Erythroblast (primary cell): ENCODE measurements at regions not wholly inside any gene's neighbourhood (a gene's known extent, or its start where the extent isn't known, plus 50 kb on each side); places are given as distances from the start of the nearest gene placed in this dataset.

Source experiments
- GATA1 ChIP-seq: IDR thresholded peaks from 2 replicates; pipeline ENCODE4 v1.6.1; 2011; ENCODE audit warnings: low read depth, mild to moderate bottlenecking, control low read depth, low read length, moderate library complexity
- POLR2A ChIP-seq: IDR thresholded peaks from 2 replicates; pipeline ENCODE4 v1.6.1; 2011; ENCODE audit warnings: mild to moderate bottlenecking, low read length

DNA sequence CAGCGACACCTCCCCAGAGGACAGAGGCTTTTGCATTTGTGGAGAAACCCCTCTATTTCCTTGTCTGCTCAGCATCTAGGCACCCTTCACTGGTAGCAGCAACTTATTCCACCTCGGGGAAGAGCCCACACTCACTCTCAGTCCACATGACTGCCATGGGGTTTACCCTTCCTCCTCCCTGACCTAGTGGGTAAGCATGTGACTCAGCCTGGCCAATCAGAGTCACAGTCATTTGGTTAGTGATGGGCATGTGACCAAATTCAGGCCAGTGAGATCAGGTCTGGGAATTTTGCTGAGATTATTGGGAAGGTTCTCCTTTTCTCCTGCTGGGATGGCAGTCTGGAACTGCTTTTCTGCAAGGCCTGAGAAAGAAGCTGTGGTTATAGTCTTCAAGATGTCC is 145.7 kb upstream of the PHACTR3 start:
- no peak for TF ChIP-seq POLR2A
- no peak for TF ChIP-seq GATA1
